HG03378 (cell line): ENCODE measurements at regions not wholly inside any gene's neighbourhood (a gene's known extent, or its start where the extent isn't known, plus 50 kb on each side); places are given as distances from the start of the nearest gene placed in this dataset.
A peak's percentile ranks its signal among the peaks of the same experiment; 100 is the strongest.

Experiments
- ATAC-seq: cut with Tn5 transposase; IDR thresholded peaks from one replicate; pipeline ENCODE4 v1.9.1; 2021; ENCODE audit warnings: mild to moderate bottlenecking, moderate library complexity; ENCODE audit not compliant: unreplicated experiment

GRCh38 chr7:25863005-25863728, 288.8 kb upstream of the NFE2L3 start:
- ATAC-seq, result no peak

DNA sequence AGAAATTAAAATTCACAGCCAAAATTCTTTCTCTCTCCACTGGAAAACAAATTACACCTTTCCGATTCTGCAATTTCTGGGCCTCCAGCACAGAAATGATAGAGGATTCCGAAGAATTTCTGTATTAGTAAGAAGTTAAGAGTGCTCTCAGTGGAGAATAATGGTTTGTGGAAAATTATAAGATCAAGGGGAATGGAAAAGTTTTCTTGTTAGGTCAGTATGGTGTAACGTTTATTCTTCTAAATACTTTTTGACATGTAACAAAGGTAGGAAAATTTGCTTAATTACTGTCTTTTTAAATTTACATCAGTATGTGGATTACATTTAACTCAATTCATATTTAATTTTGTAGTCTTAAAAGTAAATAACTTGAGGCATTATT, 288.3 kb upstream of the NFE2L3 start:
- no peak for ATAC-seq

DNA sequence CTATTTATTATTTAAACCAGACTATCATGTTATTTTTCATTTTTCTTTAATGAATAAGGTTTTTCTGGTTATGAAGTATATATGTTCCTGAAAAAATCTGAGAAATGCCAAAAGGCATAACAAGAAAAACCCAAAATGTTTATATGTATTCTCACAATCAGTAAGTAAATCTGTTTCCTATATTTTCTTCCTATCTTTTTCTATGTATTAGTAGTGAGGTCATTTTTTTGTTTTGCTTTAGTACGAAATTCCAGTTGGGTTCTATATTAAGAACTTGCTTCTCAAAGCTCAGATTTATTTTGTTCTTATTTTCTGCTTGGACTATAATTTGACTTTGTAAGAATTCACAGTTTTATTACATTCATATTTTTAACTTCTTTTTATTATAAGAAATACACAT, 287.5 kb upstream of the NFE2L3 start:
- ATAC-seq, result no peak

GRCh38 chr7:25864943-25865751, 286.9 kb upstream of the NFE2L3 start:
- ATAC-seq, result no peak

- no peak for ATAC-seq
Observed at GRCh38 chr7:25868509-25868908, 283.5 kb upstream of the NFE2L3 start.

GRCh38 chr7:25870574-25870973, 281.4 kb upstream of the NFE2L3 start:
- no peak for ATAC-seq

GRCh38 chr7:25876092-25876491, 275.9 kb upstream of the NFE2L3 start:
- no peak for ATAC-seq

DNA sequence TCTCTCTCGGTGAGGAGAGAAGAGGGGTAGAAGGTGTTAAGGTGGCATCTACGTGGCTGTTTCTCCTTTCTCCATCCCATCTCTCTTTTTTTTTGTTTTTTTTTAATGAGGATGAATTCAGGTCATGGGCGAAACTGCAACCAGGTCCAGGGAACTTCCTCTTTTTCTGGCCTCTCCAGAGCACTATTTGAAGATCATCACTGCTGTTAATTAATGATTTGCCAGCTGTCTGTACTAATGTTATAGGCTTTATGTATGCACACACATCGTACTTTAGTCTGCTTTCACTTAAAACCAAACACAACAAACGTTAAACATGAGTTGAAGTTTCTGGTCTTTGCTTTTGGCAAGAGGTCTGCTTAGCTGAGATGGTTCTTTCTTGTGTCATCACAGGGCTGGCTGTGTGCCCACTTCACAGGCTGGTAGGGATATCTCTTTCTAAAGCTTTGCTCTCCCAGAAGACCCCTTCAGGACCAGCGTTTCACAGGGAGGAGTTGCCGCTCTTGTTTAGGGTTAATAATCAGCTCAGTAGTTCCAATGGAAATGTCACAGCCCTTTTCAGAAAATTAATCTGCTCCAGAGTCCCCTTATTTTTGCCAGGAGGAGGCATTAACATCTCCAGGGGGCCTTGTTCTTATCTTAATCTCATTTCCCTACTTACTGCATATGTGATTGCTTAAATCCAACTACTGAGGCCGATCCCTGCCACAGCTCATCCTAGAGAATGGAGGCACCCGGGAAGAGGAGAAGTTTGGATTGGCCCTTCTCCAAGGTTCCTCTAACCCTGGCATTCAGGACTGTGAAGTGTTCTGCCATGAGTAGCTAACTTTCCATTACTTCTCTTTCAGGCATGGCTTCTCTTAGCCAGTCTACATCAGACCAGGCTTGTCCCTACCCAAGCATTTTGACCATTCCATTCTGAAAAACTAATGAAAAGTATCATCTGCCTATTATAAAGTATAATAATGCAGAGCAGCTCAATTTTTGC, 273.9 kb upstream of the NFE2L3 start:
- ATAC-seq, result peak; percentile 75

DNA sequence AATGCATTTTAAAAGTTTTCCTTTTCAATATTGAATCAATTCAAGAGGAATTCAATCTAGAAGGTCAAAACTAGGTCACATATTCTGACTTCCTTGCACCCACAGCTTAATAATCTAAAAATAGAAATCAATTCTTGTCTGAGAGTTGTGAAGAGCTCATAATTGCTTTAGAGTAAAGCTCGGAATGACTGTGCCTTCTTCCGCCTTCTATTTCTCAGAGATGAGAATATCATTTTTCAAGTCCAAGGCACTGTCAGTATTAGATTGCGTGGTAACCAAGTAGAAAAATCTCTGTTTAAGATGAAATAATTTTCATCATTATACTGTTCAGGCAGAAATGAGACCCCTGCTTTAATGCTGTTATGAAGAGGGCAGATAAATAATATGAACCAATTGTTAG, 272.2 kb upstream of the NFE2L3 start:
- no peak for ATAC-seq

GRCh38 chr7:25881317-25882037, 270.5 kb upstream of the NFE2L3 start:
- ATAC-seq, result no peak

DNA sequence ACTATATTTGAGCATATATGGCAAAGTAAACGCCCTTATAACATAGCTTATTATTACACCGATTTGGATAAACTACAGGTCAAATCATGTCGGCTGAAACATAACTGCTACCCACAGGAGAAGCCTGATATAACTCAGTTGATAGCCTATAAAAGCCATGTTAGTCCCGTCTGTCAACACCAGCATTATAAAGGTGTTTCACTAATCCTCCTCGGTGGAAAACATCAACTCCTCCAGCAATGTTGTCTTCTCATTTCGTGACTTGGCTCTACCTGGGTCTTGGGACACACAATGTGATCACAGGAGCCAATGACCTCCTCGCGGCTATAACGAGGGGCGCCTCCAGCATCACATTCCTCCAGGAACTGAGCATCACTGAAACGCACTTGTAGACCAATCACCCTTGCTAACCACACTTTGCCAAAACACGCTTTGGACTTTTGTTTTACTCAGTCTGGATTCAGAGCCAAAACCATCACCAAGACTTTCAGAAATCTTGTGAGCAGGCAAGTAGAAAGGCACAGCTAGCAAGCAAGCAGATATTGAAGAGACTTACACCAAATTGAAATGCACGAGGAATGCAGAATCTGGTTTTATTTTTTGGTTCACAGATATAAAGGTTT, 269.7 kb upstream of the NFE2L3 start:
- ATAC-seq, result no peak

- ATAC-seq, result no peak
Observed at GRCh38 chr7:25884265-25884828, 267.7 kb upstream of the NFE2L3 start.

DNA sequence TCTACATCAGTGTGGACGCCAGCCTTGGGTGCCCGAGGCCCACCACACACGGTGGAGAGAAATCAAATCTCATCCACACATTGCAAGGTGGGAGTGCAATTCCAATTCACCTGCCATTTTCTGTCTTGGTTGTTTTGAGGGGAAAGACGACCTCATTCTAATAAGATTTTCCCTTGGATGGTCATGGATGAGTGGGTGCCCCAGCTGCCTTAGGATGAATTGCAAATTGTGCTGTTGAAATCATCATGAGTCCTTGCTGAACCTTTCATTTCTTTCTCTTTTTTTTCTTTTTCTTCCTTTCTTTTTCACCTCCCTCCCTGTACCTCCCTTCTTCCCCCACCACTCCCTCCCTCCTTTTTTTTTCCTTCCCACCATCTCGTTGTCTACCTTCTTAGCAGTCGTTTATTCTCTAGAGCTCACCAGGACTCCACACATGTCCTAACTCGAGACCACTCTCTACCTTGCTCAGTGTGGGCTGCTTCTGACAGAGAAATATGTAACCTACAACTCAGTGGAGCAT, 266.9 kb upstream of the NFE2L3 start:
- no peak for ATAC-seq

DNA sequence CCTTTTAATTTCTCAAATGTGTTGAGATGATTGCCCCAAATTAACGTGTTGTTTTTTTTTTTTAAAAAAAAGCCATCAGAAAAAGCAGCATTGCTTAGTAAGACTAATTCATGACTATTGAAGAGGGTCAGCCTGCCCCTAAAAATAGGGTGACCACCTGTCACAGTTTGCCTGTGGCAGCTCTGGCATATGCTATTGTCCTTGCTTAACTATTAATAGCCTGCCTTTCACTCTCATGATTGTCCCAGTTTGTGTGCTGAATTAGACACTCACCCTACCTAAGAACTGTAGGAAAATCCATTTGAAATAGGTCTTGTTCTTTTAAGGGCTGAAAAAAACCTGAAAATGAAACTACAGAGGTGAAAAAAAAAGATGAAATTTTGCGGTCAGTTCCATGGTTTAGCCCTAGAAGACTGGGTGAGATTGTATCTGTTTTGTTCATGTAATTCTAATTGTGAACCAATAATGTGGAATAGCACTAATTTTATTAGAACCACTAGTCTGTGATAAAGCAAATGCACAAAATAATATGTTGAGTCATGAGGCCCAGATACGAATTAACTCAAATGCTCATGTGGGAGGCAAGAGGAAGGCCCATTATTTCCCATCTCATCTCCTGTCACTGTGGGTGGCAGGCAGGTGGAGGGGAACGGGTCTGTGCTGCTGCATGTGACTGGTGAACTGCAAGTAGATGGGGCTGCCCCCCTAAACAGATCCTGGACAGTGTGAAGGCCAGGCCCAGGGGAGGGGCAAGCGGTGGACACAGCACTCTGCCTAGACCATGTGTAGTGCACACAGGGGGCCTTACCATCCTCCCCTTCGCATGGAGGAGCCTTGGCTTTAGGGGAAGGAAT, 265.4 kb upstream of the NFE2L3 start:
- ATAC-seq, result no peak

DNA sequence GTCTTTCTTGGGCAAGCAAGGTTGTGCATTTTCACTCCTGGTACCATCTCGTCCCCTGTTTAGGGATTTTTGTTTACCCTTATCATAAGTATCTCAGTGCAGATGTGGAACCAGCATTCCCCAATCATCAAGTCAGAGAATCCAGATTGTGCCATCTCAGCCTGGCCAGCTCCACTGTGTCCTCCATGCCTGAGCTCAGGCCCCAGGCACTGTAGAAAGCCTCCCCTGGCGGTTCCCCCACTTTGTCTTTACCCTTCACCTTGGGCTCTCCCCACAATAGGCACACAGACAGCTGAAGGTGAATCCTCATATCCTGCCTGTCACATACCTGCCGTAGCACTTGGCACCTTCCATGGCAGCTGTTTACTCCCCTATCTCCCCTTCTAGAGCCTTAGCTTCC, 264.7 kb upstream of the NFE2L3 start:
- ATAC-seq, result no peak

GRCh38 chr7:25887795-25888559, 264.0 kb upstream of the NFE2L3 start:
- no peak for ATAC-seq

- ATAC-seq, result no peak
Observed at GRCh38 chr7:25889765-25890164, 262.2 kb upstream of the NFE2L3 start.

- no peak for ATAC-seq
Observed at GRCh38 chr7:25891591-25891990, 260.4 kb upstream of the NFE2L3 start.
